SK-N-SH treated with all-trans-retinoic acid at 6 μM for 48 hours (cell line): ENCODE measurements at regions not wholly inside any gene's neighbourhood (a gene's known extent, or its start where the extent isn't known, plus 50 kb on each side); places are given as distances from the start of the nearest gene placed in this dataset.

Experiments
- ARNTL ChIP-seq: fragments of 450-650 bp; formaldehyde crosslinking; IDR thresholded peaks from 2 replicates; pipeline ENCODE4 v1.5.0; 2020; ENCODE audit warnings: low read depth, mild to moderate bottlenecking, moderate library complexity, borderline replicate concordance
- GLIS3 ChIP-seq: fragments of 250-450 bp; sonication (Bioruptor Pico); IDR thresholded peaks from 2 replicates; pipeline ENCODE4 v1.5.0; 2020; ENCODE audit warnings: mild to moderate bottlenecking, moderate library complexity
- ISL1 ChIP-seq: fragments of 250-450 bp; sonication (Bioruptor Pico); IDR thresholded peaks from 2 replicates; pipeline ENCODE4 v2.1.2; 2022; ENCODE audit warnings: mild to moderate bottlenecking, moderate library complexity
- PATZ1 ChIP-seq: fragments of 250-450 bp; sonication (Bioruptor Pico); IDR thresholded peaks from 2 replicates; pipeline ENCODE4 v1.8.0; 2020; ENCODE audit warnings: mild to moderate bottlenecking, moderate library complexity, borderline replicate concordance
- POU6F1 ChIP-seq: fragments of 250-450 bp; sonication (Bioruptor Pico); IDR thresholded peaks from 2 replicates; pipeline ENCODE4 v1.8.0; 2021; ENCODE audit warnings: low read depth, mild to moderate bottlenecking, moderate library complexity, borderline replicate concordance
- RARB ChIP-seq: fragments of 250-450 bp; sonication (Bioruptor Pico); IDR thresholded peaks from 2 replicates; pipeline ENCODE4 v1.8.0; 2021; ENCODE audit warnings: mild to moderate bottlenecking, moderate library complexity
- ZFP3 ChIP-seq: fragments of 250-450 bp; sonication (Bioruptor Pico); IDR thresholded peaks from 2 replicates; pipeline ENCODE4 v1.5.0; 2020; ENCODE audit warnings: mild to moderate bottlenecking, moderate library complexity
- TF ChIP-seq, protein P1 (sequence below): fragments of 250-450 bp; sonication (Bioruptor Pico); IDR thresholded peaks from 2 replicates; pipeline ENCODE4 v1.5.1; 2021; ENCODE audit warnings: mild to moderate bottlenecking, moderate library complexity

DNA sequence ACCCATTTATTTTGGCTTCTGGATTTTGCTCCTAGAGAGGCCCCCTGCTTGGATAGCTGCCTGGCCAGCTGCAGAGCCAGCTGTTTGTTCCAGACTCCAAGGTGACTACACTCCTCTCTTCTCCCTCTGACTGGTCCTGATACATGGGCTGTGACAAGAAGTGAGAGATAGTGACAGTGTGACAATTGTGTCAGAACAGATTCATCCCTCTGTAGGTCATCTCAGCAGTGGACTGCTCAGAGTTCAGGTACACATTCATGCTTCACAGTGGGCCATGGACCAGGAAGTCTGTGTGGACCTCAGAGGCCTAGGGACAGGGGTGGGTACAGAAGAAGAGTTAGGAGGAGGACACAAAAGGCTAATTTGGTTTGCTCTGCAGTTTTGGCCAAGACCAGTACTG lies 188.2 kb upstream of the MKLN1 start:
- TF ChIP-seq, protein P1, sequence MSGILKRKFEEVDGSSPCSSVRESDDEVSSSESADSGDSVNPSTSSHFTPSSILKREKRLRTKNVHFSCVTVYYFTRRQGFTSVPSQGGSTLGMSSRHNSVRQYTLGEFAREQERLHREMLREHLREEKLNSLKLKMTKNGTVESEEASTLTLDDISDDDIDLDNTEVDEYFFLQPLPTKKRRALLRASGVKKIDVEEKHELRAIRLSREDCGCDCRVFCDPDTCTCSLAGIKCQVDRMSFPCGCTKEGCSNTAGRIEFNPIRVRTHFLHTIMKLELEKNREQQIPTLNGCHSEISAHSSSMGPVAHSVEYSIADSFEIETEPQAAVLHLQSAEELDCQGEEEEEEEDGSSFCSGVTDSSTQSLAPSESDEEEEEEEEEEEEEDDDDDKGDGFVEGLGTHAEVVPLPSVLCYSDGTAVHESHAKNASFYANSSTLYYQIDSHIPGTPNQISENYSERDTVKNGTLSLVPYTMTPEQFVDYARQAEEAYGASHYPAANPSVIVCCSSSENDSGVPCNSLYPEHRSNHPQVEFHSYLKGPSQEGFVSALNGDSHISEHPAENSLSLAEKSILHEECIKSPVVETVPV (CRISPR knock-in tag): no peak
- no peak for TF ChIP-seq PATZ1 (CRISPR knock-in tag)
- TF ChIP-seq RARB (CRISPR knock-in tag): no peak
- no peak for TF ChIP-seq GLIS3 (CRISPR knock-in tag)
- no peak for TF ChIP-seq ISL1 (CRISPR knock-in tag)
- TF ChIP-seq ARNTL (CRISPR knock-in tag): no peak
- no peak for TF ChIP-seq POU6F1 (CRISPR knock-in tag)
- no peak for TF ChIP-seq ZFP3 (CRISPR knock-in tag)
